GM10266 (cell line): ENCODE measurements at regions not wholly inside any gene's neighbourhood (a gene's known extent, or its start where the extent isn't known, plus 50 kb on each side); places are given as distances from the start of the nearest gene placed in this dataset.

ENCODE experiments used
- DNase-seq: peaks from one replicate; pipeline ENCODE4 v3.0.0; 2012; ENCODE audit errors: extremely low spot score
- TF ChIP-seq, protein P1 (sequence below): IDR thresholded peaks from 2 replicates; pipeline ENCODE4 v1.5.1; 2012; ENCODE audit warnings: mild to moderate bottlenecking, low read depth; ENCODE audit not compliant: control insufficient read depth, insufficient read depth; ENCODE audit errors: missing control alignments

GRCh38 chr20:3297079-3297378 lies 58.0 kb upstream of the SLC4A11 start:
- TF ChIP-seq, protein P1, sequence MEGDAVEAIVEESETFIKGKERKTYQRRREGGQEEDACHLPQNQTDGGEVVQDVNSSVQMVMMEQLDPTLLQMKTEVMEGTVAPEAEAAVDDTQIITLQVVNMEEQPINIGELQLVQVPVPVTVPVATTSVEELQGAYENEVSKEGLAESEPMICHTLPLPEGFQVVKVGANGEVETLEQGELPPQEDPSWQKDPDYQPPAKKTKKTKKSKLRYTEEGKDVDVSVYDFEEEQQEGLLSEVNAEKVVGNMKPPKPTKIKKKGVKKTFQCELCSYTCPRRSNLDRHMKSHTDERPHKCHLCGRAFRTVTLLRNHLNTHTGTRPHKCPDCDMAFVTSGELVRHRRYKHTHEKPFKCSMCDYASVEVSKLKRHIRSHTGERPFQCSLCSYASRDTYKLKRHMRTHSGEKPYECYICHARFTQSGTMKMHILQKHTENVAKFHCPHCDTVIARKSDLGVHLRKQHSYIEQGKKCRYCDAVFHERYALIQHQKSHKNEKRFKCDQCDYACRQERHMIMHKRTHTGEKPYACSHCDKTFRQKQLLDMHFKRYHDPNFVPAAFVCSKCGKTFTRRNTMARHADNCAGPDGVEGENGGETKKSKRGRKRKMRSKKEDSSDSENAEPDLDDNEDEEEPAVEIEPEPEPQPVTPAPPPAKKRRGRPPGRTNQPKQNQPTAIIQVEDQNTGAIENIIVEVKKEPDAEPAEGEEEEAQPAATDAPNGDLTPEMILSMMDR: no peak
- DNase-seq: no peak

DNA sequence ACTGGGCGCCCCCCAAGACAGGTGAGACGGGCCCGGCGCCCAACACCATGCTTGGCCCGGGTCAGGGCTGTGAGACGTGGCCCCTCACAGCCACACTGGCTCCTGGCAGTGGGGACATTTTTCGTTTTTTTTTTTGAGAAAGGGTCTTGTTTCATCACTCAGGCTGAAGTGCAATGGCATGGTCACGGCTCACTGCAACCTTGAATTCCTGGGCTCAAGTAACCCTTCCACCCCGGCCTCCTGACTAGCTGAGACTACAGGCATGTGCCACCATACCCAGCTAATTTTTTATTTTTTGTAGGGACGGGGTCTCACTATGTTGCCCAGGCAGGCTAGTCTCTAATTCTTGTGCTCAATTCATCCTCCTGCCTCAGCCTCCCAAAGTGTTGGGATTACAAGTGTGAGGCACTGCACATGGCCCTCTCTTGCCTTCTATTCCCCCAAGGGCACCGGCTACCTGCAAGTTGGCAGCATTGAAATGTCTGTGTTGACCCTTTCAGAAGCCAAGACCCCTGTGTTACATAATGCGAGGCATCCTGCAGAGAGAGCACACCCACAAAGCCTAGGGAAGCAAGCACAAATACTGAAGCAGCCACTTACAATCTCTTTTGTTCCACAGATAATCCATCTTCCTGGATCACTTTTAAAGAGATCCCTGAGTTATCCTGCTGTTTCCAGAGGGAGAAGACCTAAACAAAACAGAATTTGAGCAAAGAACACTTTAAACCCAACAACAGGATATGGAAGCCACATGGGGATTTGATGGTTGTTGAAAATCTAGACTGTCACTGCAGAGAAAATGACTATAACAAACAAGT lies 57.5 kb upstream of the SLC4A11 start:
- DNase-seq: no peak
- TF ChIP-seq, protein P1: no peak
